GM21381 (cell line): ENCODE measurements at regions not wholly inside any gene's neighbourhood (a gene's known extent, or its start where the extent isn't known, plus 50 kb on each side); places are given as distances from the start of the nearest gene placed in this dataset.
"Not testable (repeated sequence)": the region's sequence is repeated elsewhere in the genome, so short reads cannot be mapped to it uniquely, and the experiment has no call there.

Experiments
- ATAC-seq: cut with Tn5 transposase; IDR thresholded peaks from one replicate; pipeline ENCODE4 v1.9.1; 2021; ENCODE audit warnings: mild to moderate bottlenecking, moderate library complexity; ENCODE audit not compliant: unreplicated experiment

- peak; percentile 100 for ATAC-seq
Measured at GRCh38 chr14:99995700-99996356, 69.4 kb upstream of the EVL start.

- ATAC-seq, result no peak
Measured at GRCh38 chr14:99996951-99997571, 68.2 kb upstream of the EVL start.

- not testable (repeated sequence) for ATAC-seq
Measured at GRCh38 chr14:100000398-100000797, 64.8 kb upstream of the EVL start.

GRCh38 chr14:100004392-100004791 is 60.8 kb upstream of the EVL start:
- no peak for ATAC-seq

- ATAC-seq, result no peak
Measured at GRCh38 chr14:100007254-100007653, 58.0 kb upstream of the EVL start.

GRCh38 chr14:100009802-100010201 is 55.4 kb upstream of the EVL start:
- ATAC-seq, result not testable (repeated sequence)

GRCh38 chr14:100010679-100011078 is 54.5 kb upstream of the EVL start:
- no peak for ATAC-seq

- ATAC-seq, result no peak
Measured at GRCh38 chr14:100011628-100012325, 53.4 kb upstream of the EVL start.

- ATAC-seq, result no peak
Measured at GRCh38 chr14:100012478-100013327, 52.5 kb upstream of the EVL start.

- no peak for ATAC-seq
Measured at GRCh38 chr14:100015251-100015655, 50.0 kb upstream of the EVL start.
